Panc1 (cell line): ENCODE measurements at regions not wholly inside any gene's neighbourhood (a gene's known extent, or its start where the extent isn't known, plus 50 kb on each side); places are given as distances from the start of the nearest gene placed in this dataset.

Experiments
- CTCF ChIP-seq: fragments of 450-650 bp; IDR thresholded peaks from 2 replicates; pipeline ENCODE4 v1.5.1; 2017; ENCODE audit warnings: mild to moderate bottlenecking
- POLR2AphosphoS5 ChIP-seq: IDR thresholded peaks from 2 replicates; pipeline ENCODE4 v1.6.1; 2012; ENCODE audit warnings: mild to moderate bottlenecking, low read depth, low read length, moderate library complexity
- REST ChIP-seq, 2 experiments: IDR thresholded peaks; 2 replicates each; pipeline ENCODE4 v1.6.1; 2011 to 2012; ENCODE audit warnings: low read depth in 2 of 2, control low read depth in 1 of 2, low read length in 1 of 2, mild to moderate bottlenecking in 1 of 2, moderate library complexity in 1 of 2; ENCODE audit not compliant: insufficient read depth in 1 of 2
- SIN3A ChIP-seq: IDR thresholded peaks from 2 replicates; pipeline ENCODE4 v1.6.1; 2012; ENCODE audit warnings: low read depth, mild to moderate bottlenecking, low read length, moderate library complexity, borderline replicate concordance; ENCODE audit not compliant: insufficient read depth
- TCF7L2 ChIP-seq: IDR thresholded peaks from 2 replicates; pipeline ENCODE4 v1.6.1; 2011; ENCODE audit warnings: mild to moderate bottlenecking, low read depth, low read length, inconsistent platforms

GRCh38 chr12:116638376-116638775 lies 79.2 kb downstream of the MAP1LC3B2 start:
- no peak for TF ChIP-seq CTCF
- TF ChIP-seq POLR2AphosphoS5 = no peak
- TF ChIP-seq REST (IDR thresholded peaks at IDR 0.05; ENCODE audit: insufficient read depth in 1 of 2, low read depth in 2 of 2, low read length in 1 of 2) = no peak
- TF ChIP-seq SIN3A = no peak
- TF ChIP-seq TCF7L2 = no peak
